OCI-LY7 (cell line): ENCODE measurements at regions not wholly inside any gene's neighbourhood (a gene's known extent, or its start where the extent isn't known, plus 50 kb on each side); places are given as distances from the start of the nearest gene placed in this dataset.

Experiments used
- BruUV-seq: library from RNA; stranded (reverse); fragments of 400-500 nt; replicated peaks from 2 replicates; lab custom pipeline; 2021; lab: Mats Ljungman, UMichigan
- CTCF ChIA-PET: fragments of 300-600 bp; sonication (Branson Sonifier 250); formaldehyde crosslinking; loops from one replicate; lab custom pipeline; 2022; ENCODE audit warnings: antibody characterized with exemption; ENCODE audit not compliant: unreplicated experiment; lab: Charles Lee
- POLR2A ChIA-PET: fragments of 300-600 bp; sonication (Branson Sonifier 250); formaldehyde crosslinking; loops from one replicate; lab custom pipeline; 2022; ENCODE audit warnings: antibody characterized with exemption; lab: Charles Lee
- DNase-seq: peaks from one replicate; pipeline ENCODE4 v3.0.0-alpha.2; 2015; ENCODE audit warnings: low spot score
- H2AFZ ChIP-seq: fragments of 200-600 bp; sonication (generic), shearing (Covaris generic); 2 replicates; pipeline ENCODE4 v1.6.1; 2014; ENCODE audit warnings: mild to moderate bottlenecking, antibody characterized with exemption, low read length, moderate library complexity
- H3K27ac ChIP-seq: fragments of 200-600 bp; sonication (generic); 2 replicates; pipeline ENCODE4 v1.5.1; 2014; ENCODE audit warnings: mixed run types, low read depth, mild to moderate bottlenecking, moderate library complexity, low read length, inconsistent platforms; ENCODE audit not compliant: poor library complexity, severe bottlenecking
- H3K36me3 ChIP-seq: fragments of 200-600 bp; sonication (generic); 2 replicates; pipeline ENCODE4 v1.6.1; 2014; ENCODE audit warnings: mild to moderate bottlenecking, antibody characterized with exemption, low read length, moderate library complexity, mixed read lengths; ENCODE audit not compliant: insufficient read depth
- H3K4me1 ChIP-seq: fragments of 200-600 bp; sonication (generic); 2 replicates; pipeline ENCODE4 v1.5.1; 2014; ENCODE audit warnings: mild to moderate bottlenecking, low read length; ENCODE audit not compliant: insufficient read depth, poor library complexity, severe bottlenecking
- H3K4me2 ChIP-seq: fragments of 200-600 bp; sonication (generic); 2 replicates; pipeline ENCODE4 v1.6.1; 2014; ENCODE audit warnings: mild to moderate bottlenecking, low read length
- H3K4me3 ChIP-seq: fragments of 200-600 bp; sonication (generic); 2 replicates; pipeline ENCODE4 v1.5.1; 2014; ENCODE audit warnings: mild to moderate bottlenecking, low read depth, low read length; ENCODE audit not compliant: poor library complexity, severe bottlenecking
- H3K79me2 ChIP-seq: fragments of 200-600 bp; sonication (generic); 2 replicates; pipeline ENCODE4 v1.6.1; 2016; ENCODE audit warnings: low read depth, mild to moderate bottlenecking, low read length, moderate library complexity, mixed read lengths; ENCODE audit not compliant: insufficient read depth
- H3K9me2 ChIP-seq: fragments of 200-600 bp; sonication (generic); 2 replicates; pipeline ENCODE4 v1.6.1; 2016; ENCODE audit warnings: mild to moderate bottlenecking, low read length, mixed read lengths; ENCODE audit not compliant: insufficient read depth
- H3K9me3 ChIP-seq: fragments of 200-600 bp; sonication (generic); 2 replicates; pipeline ENCODE4 v1.6.1; 2014; ENCODE audit warnings: mild to moderate bottlenecking, mixed run types, low read length, mixed read lengths
- H4K20me1 ChIP-seq: fragments of 200-600 bp; sonication (generic); 2 replicates; pipeline ENCODE4 v1.6.1; 2014; ENCODE audit warnings: mild to moderate bottlenecking, antibody characterized with exemption, low read length, moderate library complexity, mixed read lengths; ENCODE audit not compliant: insufficient read depth
- EZH2phosphoT487 ChIP-seq: fragments of 200-600 bp; sonication (generic); IDR thresholded peaks from 2 replicates; pipeline ENCODE4 v1.6.1; 2018; ENCODE audit warnings: low read depth, borderline replicate concordance, mild to moderate bottlenecking, mixed run types, antibody characterized with exemption, low read length, moderate library complexity, mixed read lengths
- intact Hi-C: fragments of 100-400 bp; cut with micrococcal nuclease; formaldehyde crosslinking; loops from one replicate; pipeline ENCODE4 v1.10.0; 2022; ENCODE audit not compliant: unreplicated experiment
- TF ChIP-seq, protein P1 (sequence below): fragments of 200-600 bp; sonication (generic); conservative IDR thresholded peaks from 2 replicates; pipeline ENCODE4 v1.5.1; 2014; ENCODE audit warnings: mild to moderate bottlenecking, antibody characterized with exemption, low read length, moderate library complexity, mixed read lengths

GRCh38 chr1:4526747-4527146 lies 127.7 kb upstream of the AJAP1 start:
- Histone ChIP-seq H3K9me2 (no peaks in the 10 kb centered on the region), H3K4me2 (no peak overlapping the region), H3K4me3 (no peak overlapping the region), H3K9me3 (no peaks in the 10 kb centered on the region), H3K4me1 (no peaks in the 10 kb centered on the region), H3K36me3 (no peaks in the 10 kb centered on the region), H3K79me2 (no peaks in the 10 kb centered on the region), H2AFZ (no peak overlapping the region), H4K20me1 (no peaks in the 10 kb centered on the region), H3K27ac (no peak overlapping the region)
- POLR2A ChIA-PET: interaction anchor here (0.6 kb wide), 1 partner anchor 97 kb away, joined by 3 read pairs; no protein-coding TSS in a partner anchor
- CTCF ChIA-PET: no interaction called here
- no peak for TF ChIP-seq EZH2phosphoT487
- intact Hi-C loops: no loop called here
- no TSS peak for BruUV-seq
- DNase-seq: no peak

- Histone ChIP-seq H3K4me1 (no peaks in the 10 kb centered on the region), H3K27ac (no peak overlapping the region), H4K20me1 (no peaks in the 10 kb centered on the region), H3K79me2 (no peaks in the 10 kb centered on the region), H3K9me3 (no peaks in the 10 kb centered on the region), H3K4me2 (no peak overlapping the region), H3K36me3 (no peaks in the 10 kb centered on the region), H3K4me3 (no peak overlapping the region), H3K9me2 (no peaks in the 10 kb centered on the region), H2AFZ (no peak overlapping the region)
- ChIA-PET POLR2A (no interaction called here), CTCF (no interaction called here)
- intact Hi-C loops: no loop called here
- no peak for DNase-seq
- no TSS peak for BruUV-seq
- TF ChIP-seq, protein P1, sequence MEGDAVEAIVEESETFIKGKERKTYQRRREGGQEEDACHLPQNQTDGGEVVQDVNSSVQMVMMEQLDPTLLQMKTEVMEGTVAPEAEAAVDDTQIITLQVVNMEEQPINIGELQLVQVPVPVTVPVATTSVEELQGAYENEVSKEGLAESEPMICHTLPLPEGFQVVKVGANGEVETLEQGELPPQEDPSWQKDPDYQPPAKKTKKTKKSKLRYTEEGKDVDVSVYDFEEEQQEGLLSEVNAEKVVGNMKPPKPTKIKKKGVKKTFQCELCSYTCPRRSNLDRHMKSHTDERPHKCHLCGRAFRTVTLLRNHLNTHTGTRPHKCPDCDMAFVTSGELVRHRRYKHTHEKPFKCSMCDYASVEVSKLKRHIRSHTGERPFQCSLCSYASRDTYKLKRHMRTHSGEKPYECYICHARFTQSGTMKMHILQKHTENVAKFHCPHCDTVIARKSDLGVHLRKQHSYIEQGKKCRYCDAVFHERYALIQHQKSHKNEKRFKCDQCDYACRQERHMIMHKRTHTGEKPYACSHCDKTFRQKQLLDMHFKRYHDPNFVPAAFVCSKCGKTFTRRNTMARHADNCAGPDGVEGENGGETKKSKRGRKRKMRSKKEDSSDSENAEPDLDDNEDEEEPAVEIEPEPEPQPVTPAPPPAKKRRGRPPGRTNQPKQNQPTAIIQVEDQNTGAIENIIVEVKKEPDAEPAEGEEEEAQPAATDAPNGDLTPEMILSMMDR: no peak
- no peak for TF ChIP-seq EZH2phosphoT487
These were observed 126.6 kb upstream of the AJAP1 start for GRCh38 chr1:4527819-4528218.

DNA sequence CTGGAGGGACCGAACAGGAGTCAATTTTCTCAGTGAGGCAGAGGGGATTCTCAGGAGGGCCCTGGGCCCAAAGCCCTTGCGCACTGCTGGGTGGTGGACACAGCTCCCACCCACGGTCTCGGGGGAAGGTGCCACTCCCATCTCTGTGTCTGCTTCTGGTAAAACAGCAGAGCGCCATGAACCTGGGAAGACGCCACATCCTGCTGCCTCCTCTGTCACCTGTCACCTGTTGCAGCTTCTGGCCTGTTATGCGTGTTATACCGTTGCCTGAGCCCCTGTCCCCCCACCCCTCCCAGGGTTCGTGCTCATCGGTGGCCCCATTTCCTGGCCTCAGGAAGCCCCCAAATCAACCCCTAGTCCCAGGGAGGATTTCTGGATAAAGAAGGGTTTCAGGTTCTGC lies 125.8 kb upstream of the AJAP1 start:
- Histone ChIP-seq H3K4me1 (no peaks in the 10 kb centered on the region), H2AFZ (no peak overlapping the region), H3K4me3 (no peak overlapping the region), H3K9me3 (no peaks in the 10 kb centered on the region), H3K36me3 (no peaks in the 10 kb centered on the region), H4K20me1 (no peaks in the 10 kb centered on the region), H3K9me2 (no peaks in the 10 kb centered on the region), H3K79me2 (no peaks in the 10 kb centered on the region), H3K27ac (no peak overlapping the region), H3K4me2 (no peak overlapping the region)
- CTCF ChIA-PET: no interaction called here
- TF ChIP-seq, protein P1: no peak
- no peak for TF ChIP-seq EZH2phosphoT487
- no peak for DNase-seq
- no TSS peak for BruUV-seq
- POLR2A ChIA-PET: no interaction called here
- intact Hi-C loops: no loop called here
